ENCODE measurements at regions not wholly inside any gene's neighbourhood (a gene's known extent, or its start where the extent isn't known, plus 50 kb on each side); places are given as distances from the start of the nearest gene placed in this dataset.

GRCh38 chr5:2199697-2200096 is 317.0 kb upstream of the IRX4 start:
- no peak for DNase-seq

- DNase-seq, result no peak
These were observed 314.4 kb upstream of the IRX4 start for GRCh38 chr5:2196989-2197619.

GRCh38 chr5:2196416-2196815 is 313.7 kb upstream of the IRX4 start:
- no peak for DNase-seq

- no peak for DNase-seq
These were observed 312.2 kb upstream of the IRX4 start for GRCh38 chr5:2194949-2195348.

DNA sequence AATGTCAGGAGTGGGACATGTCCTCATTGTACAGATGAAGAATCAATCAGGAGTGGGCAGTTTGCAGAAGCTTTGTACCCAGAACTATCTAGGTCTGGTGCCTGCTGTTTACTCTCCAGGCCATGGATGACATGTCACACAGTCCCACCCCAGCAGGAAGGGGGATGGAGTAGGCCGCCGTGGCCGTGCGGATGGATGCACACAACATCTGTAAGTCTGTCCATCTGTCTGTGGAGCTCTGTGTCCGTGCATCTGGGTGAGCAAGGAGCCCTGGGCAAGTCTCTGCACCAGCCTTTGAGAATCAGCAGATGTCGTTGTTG is 311.5 kb upstream of the IRX4 start:
- no peak for DNase-seq

GRCh38 chr5:2193542-2194235 is 311.0 kb upstream of the IRX4 start:
- no peak for DNase-seq

DNA sequence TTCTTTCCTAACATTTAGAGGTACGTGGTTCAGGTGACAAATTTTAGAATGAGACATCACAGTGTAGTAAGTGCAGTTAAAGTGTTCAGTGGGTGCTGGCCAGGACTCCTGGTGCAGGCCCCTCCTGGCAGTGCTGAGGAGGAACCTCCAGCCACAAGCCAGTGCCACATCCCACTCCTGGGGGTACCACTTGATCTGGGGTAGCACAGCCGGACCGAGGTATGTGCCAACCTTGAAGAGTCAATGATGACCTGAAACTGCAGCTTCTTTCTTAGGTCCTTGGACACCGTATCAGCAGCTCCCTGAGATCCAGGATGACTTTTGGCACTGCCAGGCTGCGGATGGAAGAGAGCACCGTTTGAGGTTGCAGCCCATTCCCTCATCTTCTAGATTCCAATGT is 310.4 kb upstream of the IRX4 start:
- no peak for DNase-seq

DNA sequence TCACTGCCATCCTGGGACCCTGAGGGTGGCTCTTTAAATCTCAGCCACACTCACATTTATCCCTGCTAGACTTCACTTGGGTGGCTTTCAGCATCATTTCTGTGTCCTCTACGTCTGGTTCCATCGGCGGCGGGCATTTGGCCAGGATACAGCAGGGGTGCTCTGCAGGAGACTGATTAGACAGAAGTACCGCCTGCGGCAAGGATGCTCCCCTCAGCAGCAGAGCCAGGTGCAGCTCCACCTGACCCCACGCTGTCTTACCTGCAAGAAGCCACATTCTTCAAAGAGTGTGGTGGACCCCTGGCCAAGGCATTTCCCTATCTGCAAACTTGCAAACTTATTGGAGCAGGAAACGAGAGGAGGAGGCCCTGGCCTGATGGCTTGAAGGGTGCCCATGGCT is 309.8 kb upstream of the IRX4 start:
- DNase-seq, result no peak

DNA sequence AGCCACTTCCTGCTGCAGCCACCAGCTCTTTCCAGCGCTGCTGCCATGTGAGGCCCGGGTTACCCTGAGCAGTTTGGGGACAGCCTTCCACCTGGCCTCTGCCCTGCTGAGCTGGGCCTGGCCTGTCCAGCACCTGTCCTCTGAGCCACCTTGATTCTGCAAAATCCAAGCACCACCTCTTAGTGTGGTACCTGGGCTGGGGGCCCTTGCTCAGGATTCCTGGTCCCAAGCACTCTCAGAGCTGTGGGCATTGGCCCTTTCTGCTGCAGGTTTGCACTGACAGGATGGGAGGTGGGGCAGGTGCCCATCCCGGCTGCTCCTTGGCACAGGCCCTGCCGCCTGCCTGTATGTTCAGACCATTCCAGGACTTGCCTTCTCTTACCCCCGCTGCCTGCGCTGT is 309.2 kb upstream of the IRX4 start:
- no peak for DNase-seq

DNA sequence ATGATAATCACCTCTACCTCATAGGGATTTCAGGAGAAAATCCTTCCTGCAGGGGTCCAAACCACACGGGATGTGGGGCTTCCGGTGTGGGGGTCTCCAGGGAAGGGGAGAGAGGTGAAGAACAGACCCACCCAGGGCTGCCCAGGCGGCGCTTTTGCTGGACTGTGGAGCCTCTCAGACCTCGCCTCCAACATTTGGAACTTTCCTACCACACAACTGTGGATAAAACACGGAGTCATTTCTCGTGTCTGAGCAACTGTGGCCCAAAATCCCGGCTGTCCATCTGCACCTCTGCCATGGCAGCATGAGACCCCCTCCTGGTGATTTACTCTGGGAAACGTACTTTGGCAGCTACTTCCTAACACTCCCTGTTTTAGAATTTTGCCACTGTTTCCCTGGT is 307.8 kb upstream of the IRX4 start:
- DNase-seq, result no peak

GRCh38 chr5:2188661-2189060 is 305.9 kb upstream of the IRX4 start:
- no peak for DNase-seq

DNA sequence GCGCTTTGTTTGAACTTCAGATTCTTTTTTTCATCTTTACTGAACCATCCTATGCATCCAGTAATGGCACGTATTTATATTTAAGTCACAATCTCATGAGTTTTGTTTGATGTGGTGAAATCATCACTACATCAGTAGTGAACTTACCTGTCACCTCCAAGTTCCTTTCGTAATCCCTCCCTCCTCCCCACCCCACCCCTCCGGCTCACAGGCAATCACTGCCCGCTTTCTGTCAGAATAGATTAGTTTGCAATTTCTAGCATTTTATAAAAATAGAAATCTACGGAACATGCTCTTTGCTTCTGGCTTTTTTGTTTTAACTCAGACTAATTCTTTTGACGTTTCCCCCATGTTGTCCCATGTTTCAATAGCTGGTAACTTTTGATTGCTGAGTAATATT is 305.4 kb upstream of the IRX4 start:
- DNase-seq, result no peak

DNA sequence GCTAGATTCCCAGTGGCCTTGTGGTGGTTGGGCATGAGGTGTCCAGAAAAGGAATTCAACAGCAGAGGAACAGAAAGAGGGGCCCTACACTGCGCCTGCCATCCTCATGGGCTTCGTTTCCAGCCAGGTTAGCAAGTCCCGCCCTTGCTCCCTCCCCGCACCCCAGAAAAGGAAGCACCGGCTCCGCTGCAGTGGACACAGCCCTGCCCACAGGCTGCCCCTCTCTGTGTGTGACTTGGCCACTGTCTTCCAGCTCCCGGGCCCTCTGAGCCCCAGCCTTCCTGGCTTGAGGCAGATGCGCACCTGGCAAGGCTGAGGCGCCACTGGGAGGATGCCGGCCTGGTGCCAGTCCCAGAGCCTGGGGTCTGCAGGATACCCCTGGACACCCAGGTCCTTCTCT is 305.0 kb upstream of the IRX4 start:
- DNase-seq, result no peak

DNA sequence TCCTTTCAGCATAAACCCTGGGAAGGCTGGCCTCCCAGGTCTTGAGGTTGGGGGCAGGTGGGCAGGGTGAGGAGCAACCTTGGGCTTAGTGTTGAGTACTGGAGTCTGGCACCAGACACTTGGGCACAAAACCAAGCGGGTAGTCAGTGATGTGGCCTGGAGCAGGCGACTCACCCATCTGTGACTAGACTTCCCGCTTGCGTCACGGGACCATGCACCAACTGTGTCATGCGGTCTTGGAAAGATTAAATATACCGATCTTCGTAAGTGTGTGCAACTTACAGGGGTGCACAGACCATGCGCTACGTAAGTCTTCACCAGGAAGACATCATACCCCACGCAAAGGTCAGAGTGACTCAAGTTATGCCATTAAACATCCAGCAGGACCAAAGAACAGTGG is 304.4 kb upstream of the IRX4 start:
- no peak for DNase-seq

- no peak for DNase-seq
These were observed 303.8 kb upstream of the IRX4 start for GRCh38 chr5:2186472-2187015.

GRCh38 chr5:2185646-2186471 is 303.1 kb upstream of the IRX4 start:
- no peak for DNase-seq

- no peak for DNase-seq
These were observed 302.1 kb upstream of the IRX4 start for GRCh38 chr5:2184563-2185540.

- peak in 1 of 3 experiments; percentile 38 for DNase-seq
These were observed 301.3 kb upstream of the IRX4 start for GRCh38 chr5:2184026-2184366.

DNA sequence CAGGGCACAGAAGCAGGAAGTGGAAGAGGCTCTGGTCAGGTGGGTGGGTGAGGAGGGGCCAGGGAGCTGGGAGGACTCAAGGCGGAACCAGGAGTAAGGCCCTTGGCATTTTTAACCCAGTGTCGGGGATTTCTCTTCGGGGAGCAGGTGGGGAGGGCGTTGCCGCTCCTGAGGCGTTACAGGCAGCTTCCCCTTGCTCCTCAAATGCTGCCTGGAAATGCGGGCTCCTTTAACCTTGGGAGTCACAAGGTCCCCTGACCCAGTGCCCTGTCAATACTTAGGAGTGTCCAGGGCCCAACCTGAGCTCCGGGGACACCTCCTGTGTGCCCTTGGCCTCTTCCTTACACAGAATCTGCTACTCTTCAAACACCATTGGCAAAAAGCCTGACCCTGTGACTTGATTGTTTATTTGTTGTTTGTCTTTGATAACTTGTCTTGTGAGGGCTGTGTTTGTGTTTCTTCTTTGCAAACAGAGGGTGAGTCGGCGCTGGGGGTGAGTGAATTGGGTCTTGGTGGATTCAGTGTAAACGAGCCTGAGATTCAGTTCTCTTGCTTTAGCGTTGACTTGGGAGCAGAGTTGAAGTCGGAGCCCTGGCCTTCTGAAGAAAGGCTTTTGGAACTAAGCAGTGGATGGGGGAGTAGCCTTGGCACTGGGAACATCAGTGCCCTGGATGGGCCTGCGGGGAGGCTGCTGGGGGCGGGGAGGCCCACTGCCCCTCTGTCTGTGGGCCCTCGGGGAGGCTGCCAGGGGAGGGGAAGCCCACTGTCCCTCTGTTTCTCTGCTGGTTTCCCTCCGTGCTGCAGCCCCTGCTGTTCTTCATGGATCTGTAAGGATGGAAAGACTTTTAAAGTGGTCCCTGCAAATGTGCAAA is 300.7 kb upstream of the IRX4 start:
- no peak for DNase-seq

- no peak for DNase-seq
These were observed 299.3 kb upstream of the IRX4 start for GRCh38 chr5:2182020-2182419.

DNA sequence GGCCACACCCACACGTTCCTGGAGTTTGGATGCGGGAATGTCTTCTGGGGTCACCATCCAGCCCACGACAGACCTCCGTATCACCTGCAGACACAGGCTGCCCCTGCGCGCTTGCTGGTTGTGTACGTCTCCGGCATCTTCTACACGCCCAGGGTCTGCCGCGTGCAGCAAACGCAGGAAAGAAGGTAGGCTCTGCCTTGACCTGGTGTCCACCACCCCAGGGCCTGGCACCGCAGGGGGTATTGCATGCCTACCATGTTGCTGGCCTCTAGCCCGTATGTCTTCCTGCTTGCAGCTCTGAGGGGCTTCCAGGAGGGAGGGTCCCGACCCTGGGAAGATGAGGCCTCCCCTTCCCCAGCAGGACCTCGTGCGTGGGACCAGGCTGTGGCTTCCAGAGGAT is 298.8 kb upstream of the IRX4 start:
- no peak for DNase-seq

DNA sequence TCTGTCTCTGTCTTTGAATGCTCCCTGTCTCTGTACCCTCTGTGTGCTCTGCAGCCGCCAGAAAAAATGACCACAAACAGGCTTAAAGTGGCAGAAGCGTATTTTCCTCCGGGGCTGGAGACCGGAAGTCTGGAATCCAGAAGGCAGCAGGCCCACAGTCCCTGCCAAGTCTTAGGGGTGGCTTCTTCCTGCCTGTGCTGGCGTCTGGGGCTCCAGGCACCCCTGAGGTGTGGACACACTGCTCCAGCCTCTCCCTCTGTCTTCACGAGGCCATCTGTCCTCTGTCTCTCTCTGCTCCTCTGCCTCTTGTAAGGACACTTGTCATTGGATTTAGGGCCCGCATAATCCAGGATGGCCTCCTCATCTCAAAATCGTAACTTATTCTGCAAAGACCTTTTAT is 298.4 kb upstream of the IRX4 start:
- no peak for DNase-seq

Measured in NCI-H1417 (cell line).